HG02852 (cell line): ENCODE measurements at regions not wholly inside any gene's neighbourhood (a gene's known extent, or its start where the extent isn't known, plus 50 kb on each side); places are given as distances from the start of the nearest gene placed in this dataset.
"Not testable (repeated sequence)": the region's sequence is repeated elsewhere in the genome, so short reads cannot be mapped to it uniquely, and the experiment has no call there.

ENCODE experiments used
- ATAC-seq: cut with Tn5 transposase; IDR thresholded peaks from one replicate; pipeline ENCODE4 v1.9.1; 2021; ENCODE audit warnings: mild to moderate bottlenecking, moderate library complexity; ENCODE audit not compliant: unreplicated experiment

GRCh38 chr4:26199596-26199995, 121.2 kb upstream of the RBPJ start:
- no peak for ATAC-seq

GRCh38 chr4:26201120-26201519, 119.7 kb upstream of the RBPJ start:
- no peak for ATAC-seq

- no peak for ATAC-seq
Observed at GRCh38 chr4:26204249-26204825, 116.5 kb upstream of the RBPJ start.

GRCh38 chr4:26204911-26205370, 115.9 kb upstream of the RBPJ start:
- ATAC-seq = no peak

- no peak for ATAC-seq
Observed at GRCh38 chr4:26206339-26206738, 114.5 kb upstream of the RBPJ start.

GRCh38 chr4:26206999-26207398, 113.8 kb upstream of the RBPJ start:
- ATAC-seq = no peak

GRCh38 chr4:26207631-26208030, 113.2 kb upstream of the RBPJ start:
- ATAC-seq = no peak

GRCh38 chr4:26208237-26208994, 112.4 kb upstream of the RBPJ start:
- no peak for ATAC-seq

GRCh38 chr4:26209378-26209777, 111.4 kb upstream of the RBPJ start:
- ATAC-seq = not testable (repeated sequence)

- no peak for ATAC-seq
Observed at GRCh38 chr4:26212528-26212927, 108.3 kb upstream of the RBPJ start.

- no peak for ATAC-seq
Observed at GRCh38 chr4:26213317-26213716, 107.5 kb upstream of the RBPJ start.

- no peak for ATAC-seq
Observed at GRCh38 chr4:26214994-26215393, 105.8 kb upstream of the RBPJ start.

GRCh38 chr4:26215725-26216124, 105.1 kb upstream of the RBPJ start:
- no peak for ATAC-seq

GRCh38 chr4:26217481-26217880, 103.3 kb upstream of the RBPJ start:
- ATAC-seq = no peak

GRCh38 chr4:26217961-26218676, 102.7 kb upstream of the RBPJ start:
- ATAC-seq = peak; percentile 86

GRCh38 chr4:26218677-26219605, 101.9 kb upstream of the RBPJ start:
- ATAC-seq = peak; percentile 13

GRCh38 chr4:26220696-26221095, 100.1 kb upstream of the RBPJ start:
- ATAC-seq = no peak

- ATAC-seq = no peak
Observed at GRCh38 chr4:26223155-26223554, 97.7 kb upstream of the RBPJ start.

- ATAC-seq = no peak
Observed at GRCh38 chr4:26226629-26227376, 94.0 kb upstream of the RBPJ start.

- no peak for ATAC-seq
Observed at GRCh38 chr4:26227601-26228229, 93.1 kb upstream of the RBPJ start.
